ENCODE measurements at regions not wholly inside any gene's neighbourhood (a gene's known extent, or its start where the extent isn't known, plus 50 kb on each side); places are given as distances from the start of the nearest gene placed in this dataset.

DNA sequence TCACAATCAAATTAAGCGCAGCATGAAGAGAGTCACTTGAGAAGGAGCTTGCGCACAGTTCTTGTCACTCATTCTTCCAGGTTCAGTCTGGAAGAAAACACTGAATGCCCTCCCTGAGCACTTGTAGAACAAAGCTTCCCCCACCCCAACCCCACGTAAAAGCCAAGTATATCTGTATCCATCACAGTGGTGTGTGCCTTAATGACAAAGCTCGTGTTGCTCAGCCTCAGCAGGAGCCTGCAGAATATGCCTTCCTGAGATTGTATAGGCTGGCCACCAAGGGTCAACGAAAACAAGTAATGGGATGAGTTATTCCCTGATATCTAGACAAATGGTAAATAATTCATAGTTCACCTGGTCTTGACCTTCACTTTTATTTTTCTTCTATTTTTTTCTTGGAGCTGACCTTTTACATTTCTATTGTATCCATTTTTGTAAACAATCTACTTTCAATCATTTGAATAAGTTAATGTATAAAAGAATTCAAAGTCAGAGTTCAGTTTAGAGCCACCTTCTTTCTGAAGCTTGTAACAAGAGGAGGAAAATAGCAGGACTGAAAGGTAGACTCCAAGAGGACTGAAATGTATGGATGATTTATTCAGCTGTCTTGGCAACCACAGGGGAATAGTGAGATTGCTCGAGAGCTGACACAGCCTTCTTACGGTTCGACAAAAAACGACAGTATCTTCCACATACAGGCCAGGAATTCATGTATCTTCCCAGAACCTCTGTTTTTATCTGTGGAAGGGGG is 405.5 kb upstream of the TPM1 start:
- TF ChIP-seq, protein P1, sequence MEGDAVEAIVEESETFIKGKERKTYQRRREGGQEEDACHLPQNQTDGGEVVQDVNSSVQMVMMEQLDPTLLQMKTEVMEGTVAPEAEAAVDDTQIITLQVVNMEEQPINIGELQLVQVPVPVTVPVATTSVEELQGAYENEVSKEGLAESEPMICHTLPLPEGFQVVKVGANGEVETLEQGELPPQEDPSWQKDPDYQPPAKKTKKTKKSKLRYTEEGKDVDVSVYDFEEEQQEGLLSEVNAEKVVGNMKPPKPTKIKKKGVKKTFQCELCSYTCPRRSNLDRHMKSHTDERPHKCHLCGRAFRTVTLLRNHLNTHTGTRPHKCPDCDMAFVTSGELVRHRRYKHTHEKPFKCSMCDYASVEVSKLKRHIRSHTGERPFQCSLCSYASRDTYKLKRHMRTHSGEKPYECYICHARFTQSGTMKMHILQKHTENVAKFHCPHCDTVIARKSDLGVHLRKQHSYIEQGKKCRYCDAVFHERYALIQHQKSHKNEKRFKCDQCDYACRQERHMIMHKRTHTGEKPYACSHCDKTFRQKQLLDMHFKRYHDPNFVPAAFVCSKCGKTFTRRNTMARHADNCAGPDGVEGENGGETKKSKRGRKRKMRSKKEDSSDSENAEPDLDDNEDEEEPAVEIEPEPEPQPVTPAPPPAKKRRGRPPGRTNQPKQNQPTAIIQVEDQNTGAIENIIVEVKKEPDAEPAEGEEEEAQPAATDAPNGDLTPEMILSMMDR (conservative IDR thresholded peaks at IDR 0.05; ENCODE audit: low read depth, low read length): no peak
- H3K4me3 ChIP-seq (ENCODE audit: low read depth, low read length): no peak overlapping the region
- no peak for DNase-seq (ENCODE audit: low read depth)

DNA sequence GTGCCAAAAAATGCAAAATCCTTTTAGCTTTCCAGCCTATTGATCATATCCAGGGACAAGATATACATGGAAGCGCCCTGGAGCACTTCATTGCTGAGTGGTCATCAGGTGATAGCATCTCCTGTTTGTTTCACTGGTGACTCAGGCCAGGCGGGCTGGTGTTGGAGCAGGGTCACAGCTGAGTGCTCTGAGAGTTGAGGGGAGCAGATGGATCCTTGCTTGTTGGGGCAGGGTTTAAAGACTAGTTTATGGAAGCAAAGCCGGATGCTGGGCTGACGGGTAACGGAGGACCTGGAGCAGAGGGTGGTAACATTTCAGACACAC is 405.0 kb upstream of the TPM1 start:
- DNase-seq (ENCODE audit: low read depth): no peak
- H3K4me3 ChIP-seq (ENCODE audit: low read depth, low read length): no peak overlapping the region
- TF ChIP-seq, protein P1 (conservative IDR thresholded peaks at IDR 0.05; ENCODE audit: low read depth, low read length): no peak

DNA sequence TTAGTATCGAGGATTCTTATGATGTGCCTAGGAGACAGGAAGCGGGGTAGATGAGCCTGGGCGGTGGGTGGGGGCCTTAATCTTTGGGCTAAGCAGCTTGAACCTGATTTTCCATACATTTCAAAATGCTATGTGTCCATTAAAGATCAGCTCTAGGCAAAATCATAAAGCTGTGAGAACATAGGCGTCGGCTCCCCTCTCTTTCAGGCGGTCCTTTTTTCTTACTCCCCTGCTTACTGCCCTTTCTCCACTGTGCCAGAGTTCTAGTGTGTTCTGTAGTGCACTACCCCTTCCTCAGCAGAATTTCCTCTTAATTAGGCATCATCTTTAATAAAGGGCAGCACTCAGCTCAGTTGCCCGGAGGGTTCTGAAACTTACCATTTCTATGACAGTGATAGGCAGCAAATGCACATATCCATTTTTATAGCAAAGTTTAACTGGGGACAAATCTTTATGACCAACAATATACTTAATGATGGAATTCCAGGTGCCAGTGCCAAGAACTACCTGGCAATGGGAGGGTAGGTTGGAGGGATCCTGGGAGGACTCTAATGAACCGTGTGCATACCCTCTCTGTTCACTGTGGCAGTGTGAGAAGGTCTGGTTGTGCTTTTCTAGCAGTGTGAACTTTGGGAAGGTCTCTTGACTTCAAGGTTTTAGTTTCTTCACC is 404.5 kb upstream of the TPM1 start:
- no peak overlapping the region for H3K4me3 ChIP-seq (ENCODE audit: low read depth, low read length)

DNA sequence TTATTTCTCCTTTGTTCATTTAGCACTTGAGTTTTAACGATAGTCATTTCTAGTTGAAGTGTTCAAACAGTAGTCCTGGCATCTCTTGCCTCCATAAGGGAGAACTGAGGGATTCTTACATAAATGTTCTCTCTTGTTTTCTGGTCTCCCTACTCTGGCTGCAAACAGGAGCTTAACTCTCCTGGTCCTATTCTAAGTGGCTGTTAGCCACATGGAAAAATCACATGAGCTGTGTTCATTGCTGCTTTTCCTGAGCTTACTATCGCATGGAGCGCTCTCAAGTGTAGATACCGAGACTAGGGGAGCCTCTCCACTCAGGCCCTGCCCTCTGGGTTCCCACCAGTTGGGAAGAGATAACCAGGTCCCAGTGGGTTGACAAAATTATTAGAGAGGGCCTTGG is 403.1 kb upstream of the TPM1 start:
- TF ChIP-seq, protein P1 (conservative IDR thresholded peaks at IDR 0.05; ENCODE audit: low read depth, low read length): no peak
- DNase-seq (ENCODE audit: low read depth): no peak

More for the DNA sequence above, 404.5 kb upstream of the TPM1 start:
- no peak for DNase-seq (ENCODE audit: low read depth)
- TF ChIP-seq, protein P1 (conservative IDR thresholded peaks at IDR 0.05; ENCODE audit: low read depth, low read length): no peak

DNA sequence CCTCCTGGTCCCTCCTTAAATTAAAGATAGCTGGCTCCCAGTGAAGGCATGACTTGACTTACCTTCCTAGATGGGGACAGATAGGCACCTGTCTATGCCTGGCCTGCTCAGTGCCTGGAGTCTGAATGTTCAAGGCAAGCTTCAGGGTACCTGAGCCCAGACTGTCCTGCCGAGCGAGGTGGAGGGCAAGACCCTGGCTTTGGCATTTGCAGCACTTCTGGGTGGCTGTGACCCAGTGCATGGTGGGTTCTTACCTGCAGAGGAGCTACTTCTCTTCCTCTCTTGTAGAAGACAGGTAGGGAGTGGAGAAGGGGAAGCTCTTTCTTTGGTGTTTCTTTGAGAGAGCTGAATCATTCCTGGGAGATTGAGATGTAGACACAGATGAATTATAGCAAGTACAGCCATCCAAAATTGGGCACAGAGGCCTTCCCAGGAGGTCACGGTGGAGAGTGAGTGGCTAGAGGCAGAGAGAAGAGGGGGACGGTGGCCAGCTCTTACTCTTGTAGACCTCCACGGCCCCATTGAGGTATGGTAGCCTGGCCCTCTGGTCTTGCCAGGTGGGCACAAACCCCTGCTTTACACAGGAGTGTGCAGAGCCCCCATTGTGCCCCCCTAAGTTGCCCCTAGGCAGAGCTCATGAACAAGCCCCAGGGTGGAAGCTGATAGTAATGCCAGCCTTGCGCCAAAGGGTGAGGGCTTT is 402.5 kb upstream of the TPM1 start:
- TF ChIP-seq, protein P1 (conservative IDR thresholded peaks at IDR 0.05; ENCODE audit: low read depth, low read length): no peak

More for the DNA sequence above, 403.1 kb upstream of the TPM1 start:
- H3K4me3 ChIP-seq (ENCODE audit: low read depth, low read length): no peak overlapping the region

DNA sequence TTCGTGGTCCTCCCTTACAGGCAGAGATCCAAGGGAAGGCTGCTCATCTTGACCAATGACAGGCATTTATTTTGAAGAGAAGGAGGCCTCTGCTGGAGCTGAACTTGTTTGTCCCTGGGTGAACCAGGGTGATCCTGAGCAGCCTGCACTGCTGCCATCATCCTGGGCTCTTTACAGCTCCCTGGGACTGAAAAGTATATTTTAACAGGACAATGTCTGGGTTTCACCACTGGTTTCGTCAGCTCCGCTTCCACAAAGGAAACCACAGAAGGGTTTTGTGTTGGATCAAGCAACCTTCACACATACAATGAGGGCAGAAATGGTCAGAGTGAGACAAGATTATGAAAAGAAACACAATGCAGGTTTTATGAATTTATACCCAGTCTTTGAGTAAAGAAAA is 400.7 kb upstream of the TPM1 start:
- DNase-seq (ENCODE audit: low read depth): no peak
- H3K4me3 ChIP-seq (ENCODE audit: low read depth, low read length): no peak overlapping the region
- TF ChIP-seq, protein P1 (conservative IDR thresholded peaks at IDR 0.05; ENCODE audit: low read depth, low read length): no peak

More for the DNA sequence above, 402.5 kb upstream of the TPM1 start:
- no peak for DNase-seq (ENCODE audit: low read depth)
- no peak overlapping the region for H3K4me3 ChIP-seq (ENCODE audit: low read depth, low read length)

Measured in epithelial cell of proximal tubule (primary cell).